Esophagus squamous epithelium (tissue), 4 donors: ENCODE measurements at regions not wholly inside any gene's neighbourhood (a gene's known extent, or its start where the extent isn't known, plus 50 kb on each side); places are given as distances from the start of the nearest gene placed in this dataset.

Source experiments
- POLR2A ChIP-seq, 4 donors: fragments of 450-650 bp; IDR thresholded peaks; one replicate each; pipeline ENCODE4 v1.6.1; 2017; ENCODE audit warnings: antibody characterized with exemption in 4 of 4, mild to moderate bottlenecking in 4 of 4, moderate library complexity in 3 of 4
- TF ChIP-seq, protein P1 (sequence below), 6 experiments: fragments of 450-650 bp in 4 of 6; fragments of 200-600 bp in 2 of 6; sonication (generic) in 2 of 6; IDR thresholded peaks; one replicate each; pipeline ENCODE4 v1.5.1; 2016 to 2019; ENCODE audit warnings: antibody characterized with exemption in 6 of 6, mild to moderate bottlenecking in 4 of 6, moderate library complexity in 4 of 6

DNA sequence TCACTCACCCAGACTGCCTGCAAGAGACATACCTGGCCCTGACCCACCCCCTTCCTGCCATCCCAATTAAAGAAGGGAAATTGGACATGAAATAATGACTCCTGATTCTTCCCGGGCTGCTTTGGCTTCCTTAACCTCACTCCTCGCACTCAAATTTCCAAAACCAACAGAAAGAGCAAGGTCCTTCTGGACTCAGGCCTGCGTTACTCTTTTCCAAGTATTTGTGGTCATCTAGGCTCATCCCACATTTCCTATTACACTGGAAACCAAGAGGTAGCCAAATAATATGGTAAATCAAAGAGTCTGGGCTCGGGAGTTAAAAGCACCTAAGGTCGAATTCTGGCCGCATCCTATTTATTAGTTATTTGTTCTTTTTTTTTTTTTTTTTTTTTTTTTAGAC is 359.3 kb downstream of the NPIPA8 start:
- TF ChIP-seq, protein P1, sequence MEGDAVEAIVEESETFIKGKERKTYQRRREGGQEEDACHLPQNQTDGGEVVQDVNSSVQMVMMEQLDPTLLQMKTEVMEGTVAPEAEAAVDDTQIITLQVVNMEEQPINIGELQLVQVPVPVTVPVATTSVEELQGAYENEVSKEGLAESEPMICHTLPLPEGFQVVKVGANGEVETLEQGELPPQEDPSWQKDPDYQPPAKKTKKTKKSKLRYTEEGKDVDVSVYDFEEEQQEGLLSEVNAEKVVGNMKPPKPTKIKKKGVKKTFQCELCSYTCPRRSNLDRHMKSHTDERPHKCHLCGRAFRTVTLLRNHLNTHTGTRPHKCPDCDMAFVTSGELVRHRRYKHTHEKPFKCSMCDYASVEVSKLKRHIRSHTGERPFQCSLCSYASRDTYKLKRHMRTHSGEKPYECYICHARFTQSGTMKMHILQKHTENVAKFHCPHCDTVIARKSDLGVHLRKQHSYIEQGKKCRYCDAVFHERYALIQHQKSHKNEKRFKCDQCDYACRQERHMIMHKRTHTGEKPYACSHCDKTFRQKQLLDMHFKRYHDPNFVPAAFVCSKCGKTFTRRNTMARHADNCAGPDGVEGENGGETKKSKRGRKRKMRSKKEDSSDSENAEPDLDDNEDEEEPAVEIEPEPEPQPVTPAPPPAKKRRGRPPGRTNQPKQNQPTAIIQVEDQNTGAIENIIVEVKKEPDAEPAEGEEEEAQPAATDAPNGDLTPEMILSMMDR (IDR thresholded peaks at IDR 0.05) = no peak
- no peak for TF ChIP-seq POLR2A (IDR thresholded peaks at IDR 0.05)
